ENCODE measurements at regions not wholly inside any gene's neighbourhood (a gene's known extent, or its start where the extent isn't known, plus 50 kb on each side); places are given as distances from the start of the nearest gene placed in this dataset.

DNA sequence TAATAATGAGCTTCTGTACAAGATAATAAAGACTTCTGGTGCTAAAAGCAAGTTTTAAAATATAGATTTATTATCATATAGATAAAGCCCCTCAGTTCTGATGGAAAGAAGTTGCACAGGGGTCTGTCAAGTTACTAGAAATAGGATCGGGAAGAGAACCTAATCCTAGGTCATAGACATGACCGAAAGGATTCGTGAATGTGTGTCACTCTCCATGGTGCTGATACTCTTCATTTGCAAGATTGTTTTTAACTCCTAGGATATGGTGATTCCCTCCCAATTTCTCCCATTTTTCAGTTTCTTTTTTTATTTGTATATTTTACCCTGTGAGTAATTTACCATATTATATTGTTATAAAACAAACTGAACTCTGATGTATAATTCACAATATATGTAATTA, 58.9 kb upstream of the CTNNA2 start:
- no peaks in the 10 kb centered on the region for H3K4me1 Mint-ChIP-seq
- H3K9me3 Mint-ChIP-seq, result no peaks in the 10 kb centered on the region
- H3K4me3 Mint-ChIP-seq, result no peak overlapping the region
- H3K36me3 Mint-ChIP-seq, result no peaks in the 10 kb centered on the region
- DNase-seq, result no peak
- no peaks in the 10 kb centered on the region for H3K27me3 Mint-ChIP-seq
- H3K27ac Mint-ChIP-seq, result no peak overlapping the region

DNA sequence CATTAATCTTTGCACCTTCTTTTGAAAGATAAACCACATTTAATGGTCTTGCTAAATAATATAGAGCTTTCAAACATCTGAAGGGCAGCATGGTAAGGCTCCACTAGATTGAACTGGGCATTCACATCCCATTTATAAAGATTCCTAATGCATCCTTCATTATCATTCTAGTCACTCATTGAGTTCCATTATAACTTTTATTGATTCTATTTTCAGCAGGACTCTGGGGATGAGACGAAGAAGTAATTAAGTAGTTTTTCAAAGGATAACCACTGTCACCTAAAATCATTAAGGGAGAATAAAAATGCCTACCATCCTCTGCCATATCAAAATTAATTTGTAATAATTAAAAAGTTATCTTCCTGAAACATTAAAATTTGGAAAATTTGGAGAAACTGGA, 60.2 kb upstream of the CTNNA2 start:
- DNase-seq, result no peak
- H3K27me3 Mint-ChIP-seq, result no peaks in the 10 kb centered on the region
- H3K36me3 Mint-ChIP-seq, result no peaks in the 10 kb centered on the region
- H3K9me3 Mint-ChIP-seq, result peaks cover 2% of the 10 kb centered on the region
- H3K27ac Mint-ChIP-seq, result no peak overlapping the region
- H3K4me1 Mint-ChIP-seq, result no peaks in the 10 kb centered on the region
- no peak overlapping the region for H3K4me3 Mint-ChIP-seq

DNA sequence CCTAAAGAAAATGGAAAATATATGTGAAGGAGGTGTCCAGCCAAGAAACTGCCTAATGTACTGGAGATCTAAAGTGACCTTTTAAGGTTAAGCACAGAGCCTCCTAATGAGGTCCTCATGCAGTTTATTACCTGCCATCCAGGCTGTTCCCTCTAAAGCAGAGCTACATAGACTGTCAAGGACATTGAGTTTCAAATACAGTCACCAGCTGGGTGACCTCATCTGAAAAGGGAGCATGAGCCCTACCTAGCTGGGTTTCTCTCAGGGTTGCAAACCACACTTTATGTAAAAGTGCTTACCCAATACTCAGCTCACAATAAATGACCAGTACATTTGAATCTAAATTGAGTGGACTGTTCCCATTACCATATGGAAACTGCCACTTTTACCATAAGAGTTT, 65.4 kb upstream of the CTNNA2 start:
- Mint-ChIP-seq H3K36me3 (no peaks in the 10 kb centered on the region), H3K27me3 (no peaks in the 10 kb centered on the region), H3K4me3 (no peak overlapping the region), H3K27ac (no peak overlapping the region), H3K4me1 (no peaks in the 10 kb centered on the region), H3K9me3 (peaks cover 9% of the 10 kb centered on the region)
- DNase-seq, result no peak

DNA sequence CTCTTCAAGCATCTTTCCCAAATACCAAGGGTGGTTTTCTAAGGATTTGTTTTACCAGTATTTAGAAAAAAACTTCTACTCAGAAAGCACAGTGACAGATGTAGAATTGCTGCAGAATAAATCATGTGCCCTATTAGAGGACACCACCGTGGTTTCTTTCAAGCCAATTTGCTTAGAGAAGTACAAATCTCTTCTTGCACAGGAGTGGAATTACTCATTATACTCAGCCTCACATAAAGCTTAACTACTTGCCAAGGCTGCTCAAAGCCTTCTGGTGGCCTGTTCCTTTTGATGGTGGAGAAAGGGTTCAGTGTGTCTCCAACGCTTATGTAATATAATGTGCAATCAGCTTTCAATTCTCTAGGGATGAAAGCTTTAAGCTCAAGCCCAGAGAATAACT, 66.5 kb upstream of the CTNNA2 start:
- H3K4me3 Mint-ChIP-seq, result no peak overlapping the region
- no peaks in the 10 kb centered on the region for H3K27me3 Mint-ChIP-seq
- DNase-seq, result no peak
- H3K4me1 Mint-ChIP-seq, result no peaks in the 10 kb centered on the region
- no peaks in the 10 kb centered on the region for H3K36me3 Mint-ChIP-seq
- no peak overlapping the region for H3K27ac Mint-ChIP-seq
- peaks cover 13% of the 10 kb centered on the region for H3K9me3 Mint-ChIP-seq

DNA sequence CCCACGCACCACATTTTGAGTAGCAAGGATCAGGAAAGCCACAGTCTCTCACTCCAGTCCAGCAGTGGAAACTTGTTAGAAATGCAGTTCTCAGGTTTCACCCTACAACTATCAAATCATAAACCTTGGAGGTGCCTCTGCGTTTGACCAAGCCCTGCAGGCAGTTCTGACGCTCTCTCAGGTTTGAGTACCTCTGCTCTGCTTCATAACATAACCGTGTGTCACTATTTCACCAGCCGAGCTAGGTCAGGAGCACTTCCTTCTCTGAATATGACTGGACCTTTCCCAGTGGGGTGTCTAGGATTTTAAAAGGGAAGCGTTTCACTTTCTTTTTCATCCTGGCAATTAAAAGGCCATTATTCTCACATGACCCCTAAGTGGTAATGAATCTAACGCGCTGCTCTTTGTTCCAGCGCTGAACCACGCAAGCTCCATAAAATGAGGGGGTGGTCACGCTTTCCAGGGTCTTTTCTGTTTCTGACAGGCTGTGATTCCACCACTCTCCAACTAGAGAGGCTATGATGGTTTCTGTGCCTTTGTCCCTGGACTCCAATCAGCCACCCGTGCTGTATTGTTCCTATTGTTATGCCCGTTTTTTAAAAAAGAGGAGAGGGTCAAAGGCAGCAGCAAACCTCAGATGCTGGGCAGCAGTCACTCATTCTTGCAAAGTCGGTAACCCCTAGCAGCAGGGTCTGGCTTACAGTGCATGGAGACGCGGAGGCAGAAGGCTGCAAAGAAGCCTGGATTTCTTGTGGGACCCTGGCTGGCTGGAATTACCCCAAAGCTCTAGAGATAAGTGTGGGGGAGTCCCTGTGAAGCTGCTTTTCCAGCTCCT, 75.2 kb upstream of the CTNNA2 start:
- Mint-ChIP-seq H3K36me3 (no peaks in the 10 kb centered on the region), H3K27ac (no peak overlapping the region), H3K4me3 (no peak overlapping the region)

DNA sequence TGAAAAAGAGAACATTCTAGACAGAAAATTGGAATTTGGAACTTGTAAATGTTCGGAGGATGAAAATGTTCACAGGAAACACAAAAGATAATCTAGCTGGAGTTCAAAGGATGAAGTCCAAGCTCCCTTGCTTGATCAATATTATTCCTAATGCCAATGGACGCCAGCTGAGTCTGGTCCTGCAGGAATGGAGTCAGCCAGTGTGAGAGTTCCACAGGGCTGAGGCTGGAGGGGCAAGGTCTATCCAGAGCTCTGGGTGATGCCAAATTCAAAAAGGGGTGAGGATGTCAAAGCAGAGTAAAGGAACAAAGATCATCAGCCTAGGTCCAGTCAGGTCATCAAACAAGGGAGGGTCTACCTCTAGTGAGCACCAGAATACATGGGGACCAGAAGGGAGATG, 78.5 kb upstream of the CTNNA2 start:
- Mint-ChIP-seq H3K9me3 (peaks cover 3% of the 10 kb centered on the region), H3K36me3 (no peaks in the 10 kb centered on the region), H3K4me3 (no peak overlapping the region), H3K4me1 (no peaks in the 10 kb centered on the region), H3K27ac (no peak overlapping the region), H3K27me3 (no peaks in the 10 kb centered on the region)
- DNase-seq, result no peak

More for the DNA sequence above, 75.2 kb upstream of the CTNNA2 start:
- Mint-ChIP-seq H3K9me3 (peaks cover 8% of the 10 kb centered on the region), H3K4me1 (no peaks in the 10 kb centered on the region), H3K27me3 (no peaks in the 10 kb centered on the region)
- DNase-seq, result no peak

DNA sequence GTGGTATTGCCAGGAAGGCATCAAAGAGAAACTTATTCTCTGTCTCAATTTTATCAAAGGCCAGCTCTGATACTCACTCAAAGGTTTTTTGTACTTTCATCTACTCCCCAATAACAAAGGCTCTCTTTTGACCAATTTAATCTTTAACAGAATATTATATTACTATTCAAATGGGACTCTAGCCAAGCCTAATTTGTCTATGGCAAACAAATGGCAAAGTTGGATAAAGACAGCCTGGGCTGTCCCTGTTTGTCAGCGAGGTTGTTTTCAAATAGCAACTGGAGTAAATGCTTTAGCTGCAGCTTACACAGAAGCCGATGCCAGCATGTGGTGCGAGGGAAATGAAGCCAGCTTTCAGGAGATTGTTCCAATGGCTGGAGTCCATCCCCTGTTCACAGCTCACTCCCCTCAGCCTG, 80.1 kb upstream of the CTNNA2 start:
- DNase-seq, result no peak
- H3K27me3 Mint-ChIP-seq, result no peaks in the 10 kb centered on the region
- no peak overlapping the region for H3K4me3 Mint-ChIP-seq
- H3K4me1 Mint-ChIP-seq, result no peaks in the 10 kb centered on the region
- peaks cover 3% of the 10 kb centered on the region for H3K9me3 Mint-ChIP-seq
- no peaks in the 10 kb centered on the region for H3K36me3 Mint-ChIP-seq
- H3K27ac Mint-ChIP-seq, result no peak overlapping the region

DNA sequence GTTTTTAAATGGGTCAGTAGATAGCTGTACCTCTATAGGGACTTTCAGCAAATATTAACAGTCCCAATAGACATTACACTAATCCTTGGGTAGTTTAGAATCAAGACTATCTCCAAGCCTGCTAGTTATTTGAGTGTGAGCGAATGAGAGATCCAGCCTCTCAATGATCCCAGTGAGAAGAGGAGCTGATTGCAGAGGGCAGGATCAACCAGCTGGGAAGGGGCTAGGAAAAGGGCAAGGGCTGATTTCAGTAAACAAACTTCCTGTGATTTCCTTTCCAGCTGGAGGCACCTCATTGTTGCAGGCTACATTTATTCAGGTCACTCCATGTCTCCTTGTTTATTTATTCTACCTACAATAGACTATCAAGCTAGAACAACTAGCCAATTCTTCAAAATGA, 84.1 kb upstream of the CTNNA2 start:
- no peaks in the 10 kb centered on the region for H3K4me1 Mint-ChIP-seq
- H3K36me3 Mint-ChIP-seq, result no peaks in the 10 kb centered on the region
- no peak for DNase-seq
- no peak overlapping the region for H3K27ac Mint-ChIP-seq
- H3K9me3 Mint-ChIP-seq, result peaks cover 5% of the 10 kb centered on the region
- H3K4me3 Mint-ChIP-seq, result no peak overlapping the region
- no peaks in the 10 kb centered on the region for H3K27me3 Mint-ChIP-seq

DNA sequence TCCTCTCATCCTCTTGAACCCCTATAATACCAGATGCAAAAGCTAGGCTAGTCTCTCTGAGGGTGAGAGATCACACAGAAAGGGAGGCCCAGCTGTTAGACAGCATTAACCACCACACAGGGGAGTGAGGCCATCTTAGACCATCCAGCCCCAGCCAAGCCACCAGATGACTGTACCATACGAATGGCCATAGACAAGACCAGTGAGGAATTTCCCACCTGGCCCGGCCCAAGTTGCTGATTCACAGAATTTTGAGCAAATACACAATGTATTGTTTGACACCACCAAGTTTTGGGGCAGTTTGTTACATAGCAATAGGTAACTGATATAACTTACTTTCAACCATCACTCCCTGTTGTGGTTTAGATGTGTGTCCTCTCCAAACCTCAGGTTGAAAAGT, 98.2 kb upstream of the CTNNA2 start:
- Mint-ChIP-seq H3K4me3 (no peak overlapping the region), H3K36me3 (no peaks in the 10 kb centered on the region), H3K27me3 (no peaks in the 10 kb centered on the region), H3K27ac (no peak overlapping the region), H3K9me3 (peaks cover 11% of the 10 kb centered on the region), H3K4me1 (no peaks in the 10 kb centered on the region)
- no peak for DNase-seq

DNA sequence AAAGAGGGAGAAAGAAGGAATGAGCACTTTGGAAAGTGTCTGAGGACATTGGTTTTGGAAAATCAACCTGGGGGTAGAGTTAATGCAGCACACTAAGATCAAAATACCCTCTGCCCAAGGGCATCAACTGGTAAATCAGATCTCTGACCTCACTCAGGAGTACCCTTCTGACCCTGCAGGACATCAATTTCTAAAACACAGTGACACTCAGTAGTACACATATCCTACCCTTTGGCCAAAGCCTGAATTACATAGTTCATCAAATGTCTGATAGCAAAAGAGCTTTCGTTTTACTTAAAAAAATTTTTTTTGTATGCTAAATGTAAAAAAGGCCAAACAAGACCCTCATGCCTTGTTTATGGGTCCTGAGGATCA, 118.4 kb upstream of the CTNNA2 start:
- Mint-ChIP-seq H3K27me3 (no peaks in the 10 kb centered on the region), H3K9me3 (peaks cover 7% of the 10 kb centered on the region), H3K4me1 (no peaks in the 10 kb centered on the region), H3K4me3 (no peak overlapping the region), H3K27ac (no peak overlapping the region), H3K36me3 (no peaks in the 10 kb centered on the region)
- DNase-seq, result no peak

DNA sequence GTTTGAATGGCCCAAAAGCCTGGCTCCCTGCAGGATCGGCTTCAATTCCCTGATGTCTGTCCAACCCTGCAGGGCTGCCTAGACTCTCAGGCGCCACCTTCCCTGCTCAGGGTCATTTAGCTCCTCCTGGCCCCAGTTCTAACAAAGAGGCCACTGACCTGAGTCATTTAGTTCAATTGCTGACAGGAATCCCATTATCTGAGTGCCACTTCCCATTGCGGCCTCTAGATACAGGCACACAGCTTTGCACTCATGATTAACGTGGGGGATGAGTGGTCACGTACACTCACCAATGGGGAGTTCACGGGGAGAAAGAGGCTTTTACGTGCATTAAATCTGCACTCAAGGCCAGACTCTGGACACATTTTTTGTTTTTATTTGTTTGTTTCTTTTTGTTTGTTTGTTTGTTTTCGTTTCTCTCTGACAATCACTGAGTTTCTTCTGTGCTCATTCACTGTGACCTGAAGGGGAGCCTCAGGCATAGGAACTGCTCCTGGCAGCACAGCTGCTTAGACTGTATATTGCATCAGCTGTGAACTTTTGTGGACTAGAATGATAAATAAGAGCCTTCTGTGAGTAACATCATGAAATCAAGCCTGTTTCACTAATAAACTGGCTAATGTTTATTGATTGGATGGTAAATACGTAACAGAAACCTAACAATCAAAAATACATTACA, 118.9 kb upstream of the CTNNA2 start:
- H3K9me3 Mint-ChIP-seq, result peaks cover 7% of the 10 kb centered on the region
- H3K36me3 Mint-ChIP-seq, result no peaks in the 10 kb centered on the region
- H3K4me3 Mint-ChIP-seq, result no peak overlapping the region
- H3K4me1 Mint-ChIP-seq, result no peaks in the 10 kb centered on the region
- no peaks in the 10 kb centered on the region for H3K27me3 Mint-ChIP-seq
- no peak overlapping the region for H3K27ac Mint-ChIP-seq
- DNase-seq, result no peak

DNA sequence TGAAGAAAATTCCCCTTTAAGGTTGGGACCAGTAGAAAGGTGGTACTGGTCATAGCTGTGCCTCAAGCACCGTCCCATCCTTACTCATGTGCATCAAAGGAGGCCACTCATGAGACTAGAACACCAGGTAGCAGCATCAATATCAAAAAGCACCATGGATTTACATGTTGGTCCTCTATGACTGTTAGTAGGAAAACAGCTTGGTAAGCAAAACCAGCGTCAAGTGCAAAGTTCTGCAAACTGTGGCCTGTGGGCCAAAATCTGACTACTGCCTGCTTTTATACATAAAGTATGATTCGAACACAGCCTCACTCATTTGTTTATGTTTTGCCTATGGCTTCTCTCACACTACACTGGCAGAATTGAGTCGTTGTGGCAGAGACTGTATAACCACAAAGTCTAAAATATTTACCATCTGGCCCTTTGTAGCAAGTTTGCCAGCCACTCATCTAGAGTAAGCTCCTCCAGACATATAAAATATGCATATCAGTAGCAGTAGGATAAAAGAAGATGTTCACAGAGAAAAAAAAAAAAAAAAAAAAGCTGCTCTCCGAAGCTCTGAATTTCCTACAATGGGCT, 119.7 kb upstream of the CTNNA2 start:
- no peaks in the 10 kb centered on the region for H3K4me1 Mint-ChIP-seq
- no peak overlapping the region for H3K4me3 Mint-ChIP-seq
- H3K36me3 Mint-ChIP-seq, result no peaks in the 10 kb centered on the region
- DNase-seq, result no peak
- H3K9me3 Mint-ChIP-seq, result peaks cover 9% of the 10 kb centered on the region
- H3K27me3 Mint-ChIP-seq, result no peaks in the 10 kb centered on the region
- H3K27ac Mint-ChIP-seq, result no peak overlapping the region

DNA sequence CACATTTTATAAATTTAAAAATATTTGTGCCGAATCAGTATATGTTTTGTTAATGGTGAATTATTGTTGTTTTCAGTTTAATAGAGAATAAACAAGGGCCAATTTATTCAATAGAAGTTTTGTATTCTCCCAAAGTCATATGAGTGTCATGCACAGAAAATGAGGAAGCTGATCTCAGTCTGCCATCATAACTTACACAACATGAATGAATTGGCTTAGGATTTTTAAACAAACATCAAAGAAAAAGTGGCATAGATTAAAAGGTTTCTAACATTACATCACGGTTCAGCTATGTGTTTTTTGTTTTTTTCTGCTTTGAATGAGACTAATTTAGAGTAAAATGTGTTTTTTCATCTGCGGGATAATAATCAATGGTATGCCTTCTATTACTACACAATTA, 123.4 kb upstream of the CTNNA2 start:
- Mint-ChIP-seq H3K27ac (no peak overlapping the region), H3K27me3 (no peaks in the 10 kb centered on the region), H3K4me3 (no peak overlapping the region), H3K4me1 (no peaks in the 10 kb centered on the region), H3K36me3 (no peaks in the 10 kb centered on the region), H3K9me3 (peaks cover 11% of the 10 kb centered on the region)
- DNase-seq, result no peak

DNA sequence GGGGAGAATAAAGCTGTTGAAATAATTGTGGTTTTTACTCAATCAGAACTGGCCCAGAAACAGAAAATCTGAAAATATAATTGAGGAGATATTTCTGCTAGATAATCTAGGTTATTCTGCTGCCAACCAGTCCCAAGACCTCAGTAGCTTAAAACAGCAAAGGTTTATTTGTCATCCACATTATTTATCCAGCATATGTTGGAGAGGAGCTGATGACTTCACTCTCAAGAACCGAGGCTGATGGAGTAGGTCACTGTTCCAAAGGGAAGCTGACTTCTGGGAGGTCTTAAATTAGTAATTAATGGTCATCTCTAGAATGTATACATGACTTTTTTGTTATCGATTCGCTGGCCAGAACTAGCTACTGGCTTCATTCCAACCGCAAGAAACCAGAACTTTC, 124.8 kb upstream of the CTNNA2 start:
- no peak overlapping the region for H3K27ac Mint-ChIP-seq
- DNase-seq, result no peak
- H3K27me3 Mint-ChIP-seq, result no peaks in the 10 kb centered on the region
- peaks cover 10% of the 10 kb centered on the region for H3K9me3 Mint-ChIP-seq
- H3K4me3 Mint-ChIP-seq, result no peak overlapping the region
- no peaks in the 10 kb centered on the region for H3K36me3 Mint-ChIP-seq
- H3K4me1 Mint-ChIP-seq, result no peaks in the 10 kb centered on the region

DNA sequence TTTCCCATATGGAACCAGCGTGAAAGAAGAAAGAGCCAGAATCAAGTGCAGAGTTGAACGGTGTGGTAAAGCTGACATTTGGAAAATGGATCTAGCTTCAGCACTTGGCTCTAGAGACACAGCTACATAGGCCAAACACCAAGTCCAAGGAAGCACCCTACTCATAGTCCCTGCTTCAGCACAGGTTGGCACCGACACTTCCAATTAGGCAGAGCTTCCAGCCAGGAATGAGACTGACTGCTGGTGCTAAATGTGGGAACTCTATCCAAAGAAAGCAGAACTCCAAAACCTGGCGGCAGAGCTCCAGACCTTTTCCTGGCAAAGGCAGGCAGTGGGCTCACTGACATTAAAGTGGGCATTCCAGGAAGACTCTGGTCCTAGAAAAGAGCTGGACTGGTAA, 125.4 kb upstream of the CTNNA2 start:
- Mint-ChIP-seq H3K4me1 (no peaks in the 10 kb centered on the region), H3K9me3 (peaks cover 6% of the 10 kb centered on the region), H3K4me3 (no peak overlapping the region), H3K27ac (no peak overlapping the region), H3K27me3 (no peaks in the 10 kb centered on the region), H3K36me3 (no peaks in the 10 kb centered on the region)
- DNase-seq, result no peak

DNA sequence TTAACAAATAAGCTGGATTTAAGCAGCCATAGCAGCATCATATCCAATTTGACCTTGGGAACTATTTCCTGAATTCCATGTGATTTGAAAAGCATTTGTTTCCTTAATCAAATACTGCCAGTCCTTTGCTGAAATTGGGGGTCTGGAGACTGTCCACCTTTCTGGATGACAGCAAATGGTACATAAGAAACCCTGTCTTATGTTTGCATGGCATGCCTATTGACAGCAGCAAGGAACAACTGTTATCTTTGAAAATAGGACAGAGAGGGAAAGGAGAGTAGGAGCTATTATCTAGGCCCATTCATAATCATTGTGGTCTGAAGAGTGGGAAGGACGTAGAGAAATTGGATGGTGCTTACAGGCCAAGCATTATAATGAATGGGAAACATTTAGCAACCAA, 129.2 kb upstream of the CTNNA2 start:
- no peak overlapping the region for H3K4me3 Mint-ChIP-seq
- H3K27ac Mint-ChIP-seq, result no peak overlapping the region
- H3K9me3 Mint-ChIP-seq, result peaks cover 8% of the 10 kb centered on the region
- H3K36me3 Mint-ChIP-seq, result no peaks in the 10 kb centered on the region
- no peak for DNase-seq
- H3K4me1 Mint-ChIP-seq, result no peaks in the 10 kb centered on the region
- no peaks in the 10 kb centered on the region for H3K27me3 Mint-ChIP-seq
